GM10266 (cell line): ENCODE measurements at regions not wholly inside any gene's neighbourhood (a gene's known extent, or its start where the extent isn't known, plus 50 kb on each side); places are given as distances from the start of the nearest gene placed in this dataset.

Source experiments
- DNase-seq: peaks from one replicate; pipeline ENCODE4 v3.0.0; 2012; ENCODE audit errors: extremely low spot score
- CTCF ChIP-seq: IDR thresholded peaks from 2 replicates; pipeline ENCODE4 v1.5.1; 2012; ENCODE audit warnings: mild to moderate bottlenecking, low read depth; ENCODE audit not compliant: control insufficient read depth, insufficient read depth; ENCODE audit errors: missing control alignments

DNA sequence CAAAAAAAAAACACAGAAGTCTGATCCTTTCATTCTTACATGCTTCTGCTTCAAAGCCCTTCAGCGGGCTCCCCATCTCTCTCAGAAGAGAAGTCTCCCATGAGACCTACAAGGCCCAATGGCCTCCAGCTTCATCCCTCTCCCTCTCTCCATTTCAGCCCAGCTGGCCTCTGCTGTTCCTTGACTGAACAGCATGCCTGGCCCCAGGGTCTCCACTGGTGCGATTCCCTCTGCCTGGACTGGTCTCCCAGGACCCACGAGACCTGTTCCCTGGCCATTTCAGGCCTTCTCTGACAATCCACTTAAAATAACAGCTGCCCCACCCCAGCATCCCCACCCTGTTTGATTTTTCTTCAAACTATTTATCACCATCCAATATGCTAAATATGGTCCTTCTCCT lies 91.2 kb downstream of the AIPL1 start:
- no peak for TF ChIP-seq CTCF
- no peak for DNase-seq

- no peak for TF ChIP-seq CTCF
- DNase-seq, result no peak
Observed at GRCh38 chr17:6343191-6343590, 91.7 kb downstream of the AIPL1 start.

DNA sequence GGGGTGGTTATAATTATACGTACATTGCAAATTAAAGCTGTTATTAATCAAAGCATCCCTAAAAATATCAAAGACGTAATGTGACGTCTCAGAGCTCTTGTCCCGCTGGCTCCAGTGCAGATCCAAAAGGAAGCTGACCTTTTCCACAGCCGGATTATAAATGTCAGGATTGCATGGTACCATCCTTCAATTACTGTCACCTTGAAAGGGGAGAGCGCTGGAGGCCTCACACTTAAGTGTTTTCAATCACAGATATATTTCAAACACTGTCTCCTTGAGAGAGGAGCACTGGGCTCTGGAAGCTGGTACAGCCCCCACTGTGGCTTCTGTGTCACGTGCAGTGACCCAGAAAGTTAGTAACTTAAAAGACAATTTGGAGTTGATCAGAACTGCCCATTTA lies 94.2 kb downstream of the AIPL1 start:
- no peak for TF ChIP-seq CTCF
- no peak for DNase-seq

DNA sequence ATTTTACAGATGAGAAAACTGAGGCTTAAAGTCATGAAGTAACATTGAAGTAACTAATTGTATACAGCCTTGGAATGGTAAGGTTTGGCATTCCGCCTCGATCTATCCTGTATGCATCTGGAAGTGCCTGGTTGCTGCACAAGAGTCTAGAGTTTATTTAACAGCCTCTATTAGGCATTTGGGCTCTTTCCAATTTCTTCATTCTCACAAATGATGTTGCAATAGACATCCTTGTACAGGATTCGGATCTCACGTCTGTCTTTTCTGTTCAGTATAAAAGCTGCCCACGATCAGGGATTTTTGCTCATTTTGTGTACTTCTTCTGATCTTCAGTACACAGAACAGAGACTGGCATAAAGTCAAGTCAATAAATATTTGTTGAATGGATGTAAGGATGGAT lies 100.5 kb downstream of the AIPL1 start:
- TF ChIP-seq CTCF, result no peak
- DNase-seq, result no peak

DNA sequence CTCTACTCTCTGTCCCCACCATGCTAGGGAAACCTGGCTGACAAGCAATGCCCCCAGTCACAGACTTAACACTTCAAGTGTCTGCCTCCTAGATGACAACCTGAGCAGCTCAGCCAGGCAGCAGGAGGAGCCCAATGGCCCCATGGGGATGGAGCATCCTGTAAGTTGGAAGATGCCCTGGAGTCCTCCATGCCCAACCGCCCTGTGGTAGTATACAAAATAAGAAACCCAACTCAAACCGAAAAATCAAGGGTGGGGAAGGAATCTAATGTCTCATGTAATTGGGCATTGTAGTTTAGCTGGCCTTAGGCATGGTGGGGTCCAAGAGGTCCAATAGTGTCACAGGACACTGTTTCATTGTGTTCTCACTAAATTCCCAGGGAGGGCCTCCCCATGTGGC lies 104.0 kb downstream of the AIPL1 start:
- no peak for DNase-seq
- TF ChIP-seq CTCF, result no peak

GRCh38 chr17:6328279-6328678 lies 106.6 kb downstream of the AIPL1 start:
- no peak for DNase-seq
- no peak for TF ChIP-seq CTCF

- no peak for DNase-seq
Observed at GRCh38 chr17:6327007-6327406, 107.9 kb downstream of the AIPL1 start.

More at GRCh38 chr17:6327007-6327406, 107.9 kb downstream of the AIPL1 start:
- no peak for TF ChIP-seq CTCF
